ENCODE measurements at regions not wholly inside any gene's neighbourhood (a gene's known extent, or its start where the extent isn't known, plus 50 kb on each side); places are given as distances from the start of the nearest gene placed in this dataset.

DNA sequence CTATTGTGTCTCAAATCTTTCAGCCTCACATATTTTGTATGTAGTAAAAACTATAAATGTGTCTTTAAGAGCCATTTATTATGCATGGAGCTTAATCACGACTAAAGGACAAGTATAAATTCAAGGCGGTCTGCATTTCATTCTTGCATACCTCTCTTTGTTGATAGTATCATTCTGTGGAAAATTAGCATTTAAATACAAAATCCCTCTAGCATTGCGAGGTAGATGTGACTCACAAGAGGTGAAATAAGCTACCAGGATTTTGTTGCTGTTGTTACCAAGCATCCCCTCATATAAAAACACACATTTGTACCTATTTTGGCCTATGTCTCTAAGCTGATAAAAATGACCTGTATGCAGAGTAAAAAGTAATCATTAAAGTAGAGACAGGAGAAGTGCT is 537.4 kb upstream of the LUZP2 start:
- no peak for DNase-seq (ENCODE audit: low read depth)
- TF ChIP-seq, protein P1, sequence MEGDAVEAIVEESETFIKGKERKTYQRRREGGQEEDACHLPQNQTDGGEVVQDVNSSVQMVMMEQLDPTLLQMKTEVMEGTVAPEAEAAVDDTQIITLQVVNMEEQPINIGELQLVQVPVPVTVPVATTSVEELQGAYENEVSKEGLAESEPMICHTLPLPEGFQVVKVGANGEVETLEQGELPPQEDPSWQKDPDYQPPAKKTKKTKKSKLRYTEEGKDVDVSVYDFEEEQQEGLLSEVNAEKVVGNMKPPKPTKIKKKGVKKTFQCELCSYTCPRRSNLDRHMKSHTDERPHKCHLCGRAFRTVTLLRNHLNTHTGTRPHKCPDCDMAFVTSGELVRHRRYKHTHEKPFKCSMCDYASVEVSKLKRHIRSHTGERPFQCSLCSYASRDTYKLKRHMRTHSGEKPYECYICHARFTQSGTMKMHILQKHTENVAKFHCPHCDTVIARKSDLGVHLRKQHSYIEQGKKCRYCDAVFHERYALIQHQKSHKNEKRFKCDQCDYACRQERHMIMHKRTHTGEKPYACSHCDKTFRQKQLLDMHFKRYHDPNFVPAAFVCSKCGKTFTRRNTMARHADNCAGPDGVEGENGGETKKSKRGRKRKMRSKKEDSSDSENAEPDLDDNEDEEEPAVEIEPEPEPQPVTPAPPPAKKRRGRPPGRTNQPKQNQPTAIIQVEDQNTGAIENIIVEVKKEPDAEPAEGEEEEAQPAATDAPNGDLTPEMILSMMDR (IDR thresholded peaks at IDR 0.05; ENCODE audit: insufficient read depth, low read depth, low read length) = no peak
- no peak overlapping the region for H3K4me3 ChIP-seq (ENCODE audit: low read depth, low read length)

DNA sequence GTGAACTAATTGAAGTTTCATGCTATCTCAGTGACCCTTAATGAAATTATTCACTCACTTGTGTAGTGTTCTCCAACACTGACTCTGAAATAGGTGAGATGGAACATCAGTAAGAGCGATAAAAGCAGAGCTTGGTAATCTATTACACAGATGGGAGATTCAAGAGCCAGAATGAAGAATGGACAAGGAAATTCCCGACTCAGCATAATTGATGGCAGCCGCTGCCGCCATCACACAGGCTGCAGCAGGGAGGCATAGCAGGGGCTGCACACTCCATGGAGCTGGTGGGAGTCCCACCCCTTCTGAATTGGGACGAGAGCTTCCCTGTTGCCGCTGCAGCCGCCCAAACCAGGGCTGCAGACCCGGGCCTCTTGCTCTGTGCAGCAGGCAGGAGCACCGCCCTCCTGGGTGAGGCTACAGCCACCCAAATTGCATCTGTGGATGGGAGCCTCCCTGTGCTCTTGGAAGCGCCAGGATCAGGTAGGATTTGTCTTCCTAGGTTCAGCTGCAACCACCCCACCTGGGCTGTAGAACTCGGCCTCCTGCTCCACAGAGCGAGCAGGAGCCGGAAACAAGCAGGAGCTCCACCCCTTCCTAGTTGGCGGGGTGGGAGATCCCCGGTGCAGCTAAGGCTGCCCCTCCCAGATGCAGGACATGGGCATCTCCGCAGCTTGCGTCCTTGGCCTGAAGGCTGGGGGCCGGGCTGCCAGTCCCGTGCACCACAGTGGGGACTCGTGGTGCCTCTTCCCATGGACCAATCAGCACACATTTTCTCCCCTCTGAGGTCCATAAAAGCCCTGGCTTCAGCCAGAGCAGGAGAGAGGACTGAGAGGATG is 535.1 kb upstream of the LUZP2 start:
- H3K4me3 ChIP-seq (ENCODE audit: low read depth, low read length) = no peak overlapping the region
- DNase-seq (ENCODE audit: low read depth) = no peak
- TF ChIP-seq, protein P1 (IDR thresholded peaks at IDR 0.05; ENCODE audit: insufficient read depth, low read depth, low read length) = no peak

DNA sequence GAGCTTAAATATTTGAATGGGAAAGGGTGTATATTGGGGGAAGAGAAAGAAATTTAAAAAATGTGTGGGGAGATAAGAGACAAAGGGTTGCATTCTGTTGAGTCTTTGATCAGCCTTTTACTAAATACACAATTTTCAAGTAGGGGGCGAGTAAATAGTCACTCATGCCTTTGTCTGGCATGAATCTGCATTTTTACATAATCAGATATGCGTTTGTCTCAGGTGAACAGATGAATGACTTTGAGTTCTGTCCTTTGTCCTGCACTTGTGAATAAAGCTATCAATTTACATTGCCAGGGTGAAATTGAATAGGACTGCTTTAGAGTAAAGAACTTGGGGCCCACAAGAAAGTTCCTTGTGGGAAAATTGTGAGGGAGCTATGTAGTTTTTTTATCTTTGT is 523.6 kb upstream of the LUZP2 start:
- H3K4me3 ChIP-seq (ENCODE audit: low read depth, low read length) = no peak overlapping the region
- DNase-seq (ENCODE audit: low read depth) = no peak
- TF ChIP-seq, protein P1 (IDR thresholded peaks at IDR 0.05; ENCODE audit: insufficient read depth, low read depth, low read length) = no peak

DNA sequence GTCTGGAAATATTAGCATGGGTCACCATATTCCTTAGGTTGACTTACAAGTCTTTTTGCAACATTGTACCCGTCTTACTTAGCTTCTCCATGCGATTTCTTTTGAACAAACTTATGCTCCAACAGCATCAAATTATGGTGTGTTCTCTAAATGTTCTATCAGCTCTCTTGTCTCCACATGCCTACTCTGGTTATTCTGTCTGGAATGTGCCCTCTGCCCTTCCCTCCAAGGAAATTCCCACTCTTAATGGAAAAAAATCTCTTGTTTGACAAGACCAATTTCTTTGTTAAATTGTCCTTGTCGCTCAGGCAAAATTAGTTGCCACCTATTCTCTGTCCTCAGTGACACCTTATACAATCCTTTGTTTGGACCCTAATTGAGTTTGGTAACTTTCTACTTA is 522.8 kb upstream of the LUZP2 start:
- no peak overlapping the region for H3K4me3 ChIP-seq (ENCODE audit: low read depth, low read length)
- TF ChIP-seq, protein P1 (IDR thresholded peaks at IDR 0.05; ENCODE audit: insufficient read depth, low read depth, low read length) = no peak
- DNase-seq (ENCODE audit: low read depth) = no peak

DNA sequence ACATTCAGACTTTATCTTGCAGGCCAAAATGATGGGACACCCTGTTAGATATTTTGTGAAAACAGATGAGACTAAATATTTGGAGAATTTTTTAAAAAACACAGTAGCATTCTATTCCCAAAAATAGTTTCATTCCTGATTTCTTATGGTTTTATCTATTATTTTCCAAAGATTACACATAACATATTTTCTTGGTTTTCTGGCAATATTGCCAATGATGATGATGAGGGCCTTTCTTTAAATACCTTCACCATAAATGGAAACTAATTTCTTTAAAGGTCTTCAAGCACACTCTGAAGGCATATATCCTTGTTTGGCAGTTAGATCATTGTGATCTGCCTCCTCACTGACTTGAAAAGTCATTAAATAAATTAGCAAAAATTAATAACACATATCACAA is 522.3 kb upstream of the LUZP2 start:
- no peak for DNase-seq (ENCODE audit: low read depth)
- no peak overlapping the region for H3K4me3 ChIP-seq (ENCODE audit: low read depth, low read length)
- TF ChIP-seq, protein P1 (IDR thresholded peaks at IDR 0.05; ENCODE audit: insufficient read depth, low read depth, low read length) = no peak

DNA sequence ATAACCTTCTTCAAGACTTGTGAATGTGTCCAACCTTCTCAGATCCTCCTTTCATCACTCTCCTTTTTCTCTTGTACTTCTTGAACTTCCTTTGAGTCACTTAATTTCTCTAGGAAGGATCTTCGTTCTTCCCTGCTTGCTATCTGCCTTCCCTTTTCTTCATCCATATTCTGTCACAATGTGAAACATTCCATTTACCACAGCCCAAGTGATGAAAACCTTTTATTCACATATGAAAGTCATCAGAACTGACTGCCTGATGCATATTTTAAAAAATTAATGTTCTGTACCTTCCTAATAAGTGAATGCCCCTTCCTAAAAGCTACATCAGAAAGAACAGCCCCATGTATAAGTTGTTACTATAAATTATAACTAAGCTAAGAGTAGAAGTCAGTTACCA is 520.4 kb upstream of the LUZP2 start:
- H3K4me3 ChIP-seq (ENCODE audit: low read depth, low read length) = no peak overlapping the region
- TF ChIP-seq, protein P1 (IDR thresholded peaks at IDR 0.05; ENCODE audit: insufficient read depth, low read depth, low read length) = no peak
- DNase-seq (ENCODE audit: low read depth) = peak; percentile 23

DNA sequence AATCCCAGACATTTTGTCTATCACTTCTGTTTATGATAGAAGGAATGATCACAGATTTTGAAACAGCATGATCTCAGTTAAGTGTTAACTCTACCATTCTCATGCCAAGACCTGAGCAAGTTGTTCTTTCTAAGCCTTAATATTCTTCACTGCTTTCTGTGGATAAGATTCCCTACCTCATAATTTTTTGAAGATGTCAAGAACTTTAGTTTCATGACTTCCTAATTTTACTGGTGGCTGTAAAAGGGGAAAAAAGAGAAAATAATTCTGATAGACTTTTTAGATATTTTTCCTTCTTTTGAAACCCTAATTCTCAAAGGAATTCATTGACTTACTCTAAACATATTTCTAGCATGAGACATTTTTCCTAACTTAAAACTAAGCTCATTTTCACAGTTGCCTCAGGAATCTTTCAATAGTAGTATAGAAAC is 520.0 kb upstream of the LUZP2 start:
- TF ChIP-seq, protein P1 (IDR thresholded peaks at IDR 0.05; ENCODE audit: insufficient read depth, low read depth, low read length) = no peak
- H3K4me3 ChIP-seq (ENCODE audit: low read depth, low read length) = no peak overlapping the region
- DNase-seq (ENCODE audit: low read depth) = peak; percentile 53
